ENCODE measurements at regions not wholly inside any gene's neighbourhood (a gene's known extent, or its start where the extent isn't known, plus 50 kb on each side); places are given as distances from the start of the nearest gene placed in this dataset.
"Not testable (repeated sequence)": the region's sequence is repeated elsewhere in the genome, so short reads cannot be mapped to it uniquely, and the experiment has no call there.

DNA sequence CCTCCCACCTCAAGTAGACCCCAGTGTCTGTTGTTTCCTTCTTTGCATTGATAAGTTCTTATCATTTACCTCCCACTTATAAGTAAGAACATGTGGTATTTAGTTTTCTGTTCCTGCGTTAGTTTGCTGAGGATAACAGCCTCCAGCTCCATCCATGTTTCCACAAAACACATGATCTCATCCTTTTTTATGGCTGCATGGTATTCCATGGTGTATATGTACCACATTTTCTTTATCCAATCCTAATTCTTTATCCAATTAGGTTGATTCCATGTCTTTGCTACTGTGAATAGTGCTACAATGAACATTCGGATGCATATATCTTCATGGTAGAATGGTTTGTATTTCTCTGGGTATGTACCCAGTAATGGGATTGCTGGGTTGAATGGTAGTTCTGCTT lies 102.5 kb upstream of the UGP2 start:
- DNase-seq (ENCODE audit: low read depth in 2 of 2), result not testable (repeated sequence)

GRCh38 chr2:63740020-63740419 lies 101.7 kb upstream of the UGP2 start:
- no peak for DNase-seq (ENCODE audit: low read depth in 2 of 2)

DNA sequence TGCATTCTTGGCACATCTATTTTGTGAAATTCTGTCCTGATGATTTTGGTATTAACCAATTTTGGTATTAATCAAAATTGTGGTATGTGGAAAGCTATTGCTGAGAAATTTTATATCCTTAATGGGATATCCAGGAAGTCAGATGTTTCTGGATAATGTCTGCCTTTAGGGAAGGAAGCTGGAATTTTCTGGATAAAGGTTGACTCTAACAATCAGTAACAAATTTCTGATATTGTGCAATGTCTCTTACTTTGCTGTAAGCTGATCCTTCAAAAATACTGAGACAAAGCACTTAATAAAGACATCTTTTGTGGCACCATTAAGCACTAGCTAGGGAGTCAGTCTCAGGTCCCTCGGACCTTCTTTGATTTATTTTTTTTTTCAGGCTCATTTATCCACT lies 100.8 kb upstream of the UGP2 start:
- DNase-seq (ENCODE audit: low read depth in 2 of 2), result peak in 1 of 2 experiments; percentile 34

DNA sequence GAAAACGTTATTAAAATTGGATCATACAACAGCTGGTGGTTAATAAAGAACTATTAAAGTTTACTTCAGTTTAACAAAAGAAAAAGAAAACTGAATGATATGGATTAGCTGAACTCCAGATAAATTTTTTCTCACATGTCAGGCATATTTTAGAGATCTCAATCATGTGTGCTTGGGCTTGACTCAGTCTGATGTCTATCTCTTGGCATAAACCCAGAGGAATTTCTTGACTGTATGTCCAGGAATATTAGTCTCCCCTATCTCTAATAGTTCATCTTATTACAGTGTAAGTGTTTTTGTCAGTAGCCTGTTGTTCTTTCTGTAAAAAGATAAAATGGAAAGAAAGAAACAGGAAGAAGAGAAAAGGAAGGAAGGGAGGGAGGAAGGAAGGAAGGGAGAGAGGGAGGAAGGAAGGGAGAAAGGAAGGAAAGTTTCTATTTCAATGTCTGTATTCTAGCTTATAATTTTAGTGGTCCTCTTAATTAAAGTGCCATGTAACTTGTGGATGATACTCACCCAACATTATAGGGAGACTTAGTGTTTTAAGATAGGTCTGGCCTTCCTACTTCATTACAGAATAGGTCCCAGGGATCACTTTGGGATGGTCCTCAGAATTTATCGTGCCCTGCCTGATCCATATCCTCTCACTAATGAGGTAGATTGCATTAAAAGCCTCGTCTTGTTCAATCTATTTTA lies 99.7 kb upstream of the UGP2 start:
- peak in 1 of 2 experiments; percentile 35 for DNase-seq (ENCODE audit: low read depth in 2 of 2)

DNA sequence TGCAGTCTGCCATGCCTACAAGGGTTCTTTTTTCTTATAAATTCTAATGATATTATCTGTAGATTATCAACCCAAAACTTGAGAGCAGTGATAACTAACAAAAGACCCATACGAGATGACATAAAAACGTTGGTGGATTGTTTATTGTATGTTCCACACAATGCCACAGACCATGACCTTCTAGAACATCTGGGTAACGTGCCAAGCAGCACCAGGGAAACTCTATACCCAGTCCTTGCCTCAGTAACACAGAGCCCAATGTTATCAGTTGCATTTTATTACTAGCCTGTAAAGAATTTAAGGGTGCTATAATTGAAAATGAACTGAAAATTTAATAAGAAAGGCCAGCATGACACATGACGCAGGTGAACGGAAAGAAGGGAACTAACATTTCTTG lies 99.1 kb upstream of the UGP2 start:
- DNase-seq (ENCODE audit: low read depth in 2 of 2), result no peak

DNA sequence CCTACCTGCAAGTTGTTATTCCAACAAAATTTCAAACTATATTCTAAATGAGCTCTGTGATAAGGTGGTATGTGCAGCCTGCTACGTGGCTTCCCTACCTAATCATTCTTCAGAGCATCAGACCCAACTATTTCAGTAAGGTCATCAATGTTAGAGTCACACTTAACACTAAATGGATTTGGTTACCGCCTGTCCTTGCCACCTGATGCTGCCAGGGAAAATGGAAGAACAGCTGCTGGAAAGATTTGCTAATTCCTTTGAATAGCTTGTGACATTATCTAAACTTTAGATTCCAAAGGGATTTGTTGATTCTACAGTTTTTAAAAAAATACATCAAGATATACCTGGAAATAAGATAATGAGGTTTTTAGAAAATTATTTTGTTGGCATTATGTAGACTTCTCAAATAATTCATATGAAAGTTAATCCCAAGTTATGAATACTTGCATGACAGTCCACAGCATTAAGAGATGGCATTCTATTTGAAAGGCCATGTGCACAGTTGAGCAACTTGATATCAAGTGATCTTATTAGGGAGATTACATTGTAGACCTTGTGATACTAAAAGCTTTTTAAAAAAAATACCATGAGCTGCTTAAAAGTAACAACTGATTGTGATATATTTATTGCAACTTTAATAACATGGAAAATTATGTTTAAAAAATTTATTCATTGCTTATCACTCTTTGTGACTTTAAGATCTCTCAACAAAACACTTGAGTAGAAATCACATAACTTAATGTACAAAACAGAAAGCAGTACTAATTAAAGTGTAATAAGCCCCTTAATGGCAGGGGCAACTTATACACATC lies 98.3 kb upstream of the UGP2 start:
- DNase-seq (ENCODE audit: low read depth in 2 of 2), result no peak

- DNase-seq (ENCODE audit: low read depth in 2 of 2), result no peak
These were observed 97.4 kb upstream of the UGP2 start for GRCh38 chr2:63743982-63744966.

- not testable (repeated sequence) for DNase-seq (ENCODE audit: low read depth in 2 of 2)
These were observed 95.1 kb upstream of the UGP2 start for GRCh38 chr2:63746548-63746947.

- DNase-seq (ENCODE audit: low read depth in 2 of 2), result no peak
These were observed 89.8 kb upstream of the UGP2 start for GRCh38 chr2:63751901-63752300.

- peak in 1 of 2 experiments; percentile 51 for DNase-seq (ENCODE audit: low read depth in 2 of 2)
These were observed 86.5 kb upstream of the UGP2 start for GRCh38 chr2:63755216-63755615.

DNA sequence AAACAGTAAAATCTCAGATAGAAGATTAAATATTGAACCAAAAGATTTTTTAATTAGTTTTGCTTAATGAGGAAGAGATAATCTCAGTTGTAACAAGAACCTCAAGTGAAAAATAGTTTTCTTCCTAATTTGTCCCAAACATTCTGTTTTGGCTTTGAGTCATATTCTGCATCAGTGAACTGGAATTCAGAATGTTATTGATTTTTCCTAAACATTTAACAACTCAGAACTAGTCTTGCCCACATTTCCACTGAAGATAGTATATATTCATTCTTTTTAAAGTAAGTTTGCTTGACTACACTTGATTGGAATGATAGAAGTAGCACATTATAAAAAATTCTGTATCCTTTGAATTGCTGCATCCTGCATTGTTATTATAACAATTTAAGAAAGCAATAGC lies 85.7 kb upstream of the UGP2 start:
- peak; percentile 67 to 71 for DNase-seq (ENCODE audit: low read depth in 2 of 2)

- peak; percentile 69 to 74 for DNase-seq (ENCODE audit: low read depth in 2 of 2)
These were observed 78.2 kb upstream of the UGP2 start for GRCh38 chr2:63763391-63763941.

DNA sequence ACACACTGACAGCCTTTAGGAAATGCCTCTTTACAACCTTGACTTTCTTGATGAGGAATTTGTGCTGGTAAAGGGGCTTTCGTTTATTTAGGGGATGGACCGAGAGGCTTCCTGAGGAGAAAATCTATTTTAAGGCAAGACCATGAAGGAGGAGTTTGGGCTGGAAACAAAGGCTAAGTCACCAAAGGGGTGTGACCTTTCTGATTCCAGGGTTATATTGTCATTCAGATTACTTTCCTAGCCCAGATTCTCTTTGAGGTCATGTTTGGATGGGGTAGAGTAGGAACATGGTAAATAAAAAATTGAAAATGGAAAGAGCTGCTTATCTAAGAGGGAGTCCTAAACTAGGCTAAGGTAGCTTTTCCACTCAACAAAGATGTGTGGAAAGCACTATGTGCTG lies 77.1 kb upstream of the UGP2 start:
- no peak for DNase-seq (ENCODE audit: low read depth in 2 of 2)

GRCh38 chr2:63765117-63765516 lies 76.6 kb upstream of the UGP2 start:
- DNase-seq (ENCODE audit: low read depth in 2 of 2), result no peak

- DNase-seq (ENCODE audit: low read depth in 2 of 2), result no peak
These were observed 74.4 kb upstream of the UGP2 start for GRCh38 chr2:63767307-63767706.

DNA sequence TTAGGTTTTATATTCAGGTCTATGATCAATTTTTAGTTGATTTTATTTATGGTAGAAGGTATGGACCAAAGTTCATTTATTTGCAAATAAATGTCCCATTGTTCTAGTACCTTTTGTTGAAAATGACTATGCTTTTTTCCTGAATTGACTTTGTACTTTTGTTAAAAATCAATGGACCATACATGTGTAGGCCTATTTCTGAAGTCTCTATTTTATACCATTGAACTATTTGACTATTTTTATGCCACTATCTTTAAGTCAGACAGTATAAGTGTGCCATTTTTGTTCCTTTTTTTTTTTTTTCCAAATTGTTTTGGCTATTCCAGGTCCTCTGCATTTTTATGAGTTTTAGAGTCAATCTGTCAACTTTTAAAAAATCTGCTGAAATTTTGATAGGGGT lies 73.6 kb upstream of the UGP2 start:
- no peak for DNase-seq (ENCODE audit: low read depth in 2 of 2)

DNA sequence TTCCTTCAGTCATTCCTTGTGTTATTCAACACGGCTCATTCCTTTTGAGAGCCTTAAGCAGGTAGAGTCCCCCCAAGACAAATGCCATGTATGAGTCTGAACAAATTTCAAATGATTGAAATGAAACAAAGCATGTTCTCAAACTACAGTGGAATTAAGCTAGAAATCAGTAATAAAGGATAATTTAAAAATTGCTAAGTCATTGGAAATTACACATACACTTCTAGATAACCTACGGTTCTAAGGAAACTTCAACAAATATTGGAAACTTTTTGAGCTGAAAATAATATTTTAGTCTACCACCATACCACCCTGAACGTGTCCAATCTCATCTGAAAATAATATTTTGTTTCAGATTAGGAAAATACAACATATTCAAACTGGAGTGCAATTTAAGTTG lies 71.8 kb upstream of the UGP2 start:
- no peak for DNase-seq (ENCODE audit: low read depth in 2 of 2)

DNA sequence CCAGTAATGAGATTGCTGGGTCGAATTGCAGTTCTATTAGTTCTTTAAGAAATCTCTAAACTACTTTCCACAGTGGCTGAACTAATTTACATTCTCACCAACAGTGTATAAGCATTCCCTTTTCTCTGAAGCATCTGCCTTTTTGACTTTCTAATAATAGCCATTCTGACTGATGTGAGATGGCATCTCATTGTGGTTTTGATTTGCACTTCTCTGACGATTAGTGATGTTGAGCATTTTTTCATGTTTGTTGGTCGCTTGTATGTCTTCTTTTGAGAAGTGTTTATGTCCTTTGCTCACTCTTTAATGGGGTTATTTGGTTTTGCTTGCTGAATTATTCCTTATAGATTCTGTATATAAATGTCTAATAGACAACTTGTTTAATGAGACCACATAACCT lies 69.6 kb upstream of the UGP2 start:
- no peak for DNase-seq (ENCODE audit: low read depth in 2 of 2)

- no peak for DNase-seq (ENCODE audit: low read depth in 2 of 2)
These were observed 66.5 kb upstream of the UGP2 start for GRCh38 chr2:63775191-63775590.

DNA sequence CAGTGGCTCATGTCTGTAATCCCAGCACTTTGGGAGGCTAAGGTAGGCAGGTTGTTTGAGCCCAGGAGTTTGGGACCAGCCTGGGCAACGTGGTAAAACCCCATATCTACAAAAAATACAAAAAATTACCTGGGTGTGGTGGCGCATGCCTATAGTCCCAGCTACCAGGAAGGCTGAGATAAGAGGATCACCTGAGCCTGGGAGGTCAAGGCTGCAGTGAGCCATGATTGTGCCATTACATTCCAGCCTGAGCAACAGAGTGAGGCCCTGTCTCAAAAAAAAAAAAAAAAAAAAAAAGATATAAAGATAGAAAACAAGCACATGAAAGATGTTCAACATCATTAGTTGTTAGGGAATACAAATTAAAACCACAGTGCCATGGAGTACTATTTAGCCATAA lies 65.3 kb upstream of the UGP2 start:
- no peak for DNase-seq (ENCODE audit: low read depth in 2 of 2)

DNA sequence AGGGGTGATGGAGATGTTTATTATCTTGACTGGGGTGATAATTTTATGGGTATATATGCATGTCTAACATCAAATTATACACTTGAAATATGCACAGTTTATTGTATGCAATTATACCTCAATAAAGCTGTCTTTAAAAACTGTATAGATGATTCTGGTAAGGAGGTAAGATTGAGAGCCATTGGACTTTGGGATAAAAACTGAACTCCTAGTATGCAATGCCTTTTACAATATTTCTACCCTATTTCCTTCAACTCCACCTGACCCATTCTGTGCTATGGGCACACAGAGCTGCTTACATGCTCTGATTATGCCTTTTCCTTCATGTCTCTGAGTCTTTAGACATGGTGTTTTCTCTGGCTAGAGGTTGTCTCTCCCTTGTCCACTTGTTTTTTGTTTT lies 63.9 kb upstream of the UGP2 start:
- no peak for DNase-seq (ENCODE audit: low read depth in 2 of 2)

- DNase-seq (ENCODE audit: low read depth in 2 of 2), result no peak
These were observed 63.3 kb upstream of the UGP2 start for GRCh38 chr2:63778391-63778790.
